ENCODE measurements at regions not wholly inside any gene's neighbourhood (a gene's known extent, or its start where the extent isn't known, plus 50 kb on each side); places are given as distances from the start of the nearest gene placed in this dataset.

GRCh38 chr13:73404581-73404980 lies 345.8 kb downstream of the KLF5 start:
- no peaks in the 10 kb centered on the region for H3K36me3 ChIP-seq (ENCODE audit: control insufficient read depth in 2 of 2, insufficient read depth in 1 of 2, low read length in 2 of 2)
- no peak overlapping the region for H3K4me3 ChIP-seq (ENCODE audit: low read depth, low read length)
- no peak overlapping the region for H3K27ac ChIP-seq (ENCODE audit: extremely low read depth, low read depth, low read length)
- H3K4me1 ChIP-seq (ENCODE audit: control insufficient read depth, insufficient read depth, low read length) = no peaks in the 10 kb centered on the region
- H3K9me3 ChIP-seq (ENCODE audit: control insufficient read depth, insufficient read depth, low read depth, low read length) = no peaks in the 10 kb centered on the region
- CTCF ChIA-PET = no interaction called here
- POLR2A ChIA-PET = no interaction called here
- no peak for TF ChIP-seq ZNF792 (tag by site-specific recombination; IDR thresholded peaks at IDR 0.05)
- TF ChIP-seq ZSCAN16 (tag by site-specific recombination; IDR thresholded peaks at IDR 0.05) = no peak
- TF ChIP-seq MEIS1 (CRISPR knock-in tag; IDR thresholded peaks at IDR 0.05; ENCODE audit: borderline replicate concordance) = no peak
- no peak for TF ChIP-seq HOXC10 (CRISPR knock-in tag; IDR thresholded peaks at IDR 0.05)
- TF ChIP-seq ZBTB48 (tag by site-specific recombination; IDR thresholded peaks at IDR 0.05) = no peak
- TF ChIP-seq ZNF114 (tag by site-specific recombination; IDR thresholded peaks at IDR 0.05) = no peak

- H3K4me3 ChIP-seq (ENCODE audit: low read depth, low read length) = no peak overlapping the region
- no peak overlapping the region for H3K27ac ChIP-seq (ENCODE audit: extremely low read depth, low read depth, low read length)
- no peaks in the 10 kb centered on the region for H3K4me1 ChIP-seq (ENCODE audit: control insufficient read depth, insufficient read depth, low read length)
- ChIA-PET CTCF (interaction anchor here (0.5 kb wide), 1 partner anchor 31 kb away, joined by 3 read pairs; no protein-coding TSS in a partner anchor), POLR2A (no interaction called here)
- TF ChIP-seq ZNF341 (tag by site-specific recombination; IDR thresholded peaks at IDR 0.05; ENCODE audit: low read depth) (no peak), ZNF747 (tag by site-specific recombination; IDR thresholded peaks at IDR 0.05) (no peak)
- no peaks in the 10 kb centered on the region for H3K9me3 ChIP-seq (ENCODE audit: control insufficient read depth, insufficient read depth, low read depth, low read length)
- no peaks in the 10 kb centered on the region for H3K36me3 ChIP-seq (ENCODE audit: control insufficient read depth in 2 of 2, insufficient read depth in 1 of 2, low read length in 2 of 2)
These were observed 344.7 kb downstream of the KLF5 start for GRCh38 chr13:73403355-73404120.

- POLR2A ChIA-PET = no interaction called here
- no peak overlapping the region for H3K27ac ChIP-seq (ENCODE audit: extremely low read depth, low read depth, low read length)
These were observed 343.0 kb downstream of the KLF5 start for GRCh38 chr13:73401769-73402168.

More at GRCh38 chr13:73401769-73402168, 343.0 kb downstream of the KLF5 start:
- TF ChIP-seq ZNF175 (tag by site-specific recombination; IDR thresholded peaks at IDR 0.05) = no peak
- TF ChIP-seq TCF7L2 (IDR thresholded peaks at IDR 0.05; ENCODE audit: borderline replicate concordance, low read depth, low read length) = no peak
- no peak for TF ChIP-seq ZBTB8A (tag by site-specific recombination; IDR thresholded peaks at IDR 0.05)
- TF ChIP-seq ZNF221 (tag by site-specific recombination; IDR thresholded peaks at IDR 0.05; ENCODE audit: borderline replicate concordance) = no peak
- TF ChIP-seq ZNF704 (tag by site-specific recombination; IDR thresholded peaks at IDR 0.05) = no peak
- no peak for TF ChIP-seq GFI1B (tag by site-specific recombination; IDR thresholded peaks at IDR 0.05)
- no peak for TF ChIP-seq ZNF692 (tag by site-specific recombination; IDR thresholded peaks at IDR 0.05)
- no peak for TF ChIP-seq ZNF280D (tag by site-specific recombination; IDR thresholded peaks at IDR 0.05)
- no peak for TF ChIP-seq WT1 (tag by site-specific recombination; IDR thresholded peaks at IDR 0.05)
- TF ChIP-seq SP7 (tag by site-specific recombination; IDR thresholded peaks at IDR 0.05) = no peak
- no peak for TF ChIP-seq ZNF140 (tag by site-specific recombination; IDR thresholded peaks at IDR 0.05)
- no peak for TF ChIP-seq ZNF747 (tag by site-specific recombination; IDR thresholded peaks at IDR 0.05)
- CTCF ChIA-PET = no interaction called here
- H3K4me1 ChIP-seq (ENCODE audit: control insufficient read depth, insufficient read depth, low read length) = no peaks in the 10 kb centered on the region
- H3K4me3 ChIP-seq (ENCODE audit: low read depth, low read length) = no peak overlapping the region
- H3K9me3 ChIP-seq (ENCODE audit: control insufficient read depth, insufficient read depth, low read depth, low read length) = no peaks in the 10 kb centered on the region
- H3K36me3 ChIP-seq (ENCODE audit: control insufficient read depth in 2 of 2, insufficient read depth in 1 of 2, low read length in 2 of 2) = no peaks in the 10 kb centered on the region

Data from HEK293 (cell line).